D721Med (cell line): ENCODE measurements at regions not wholly inside any gene's neighbourhood (a gene's known extent, or its start where the extent isn't known, plus 50 kb on each side); places are given as distances from the start of the nearest gene placed in this dataset.

Experiments
- DNase-seq: peaks from one replicate; pipeline ENCODE4 v3.0.0; 2011; ENCODE audit warnings: low spot score; ENCODE audit not compliant: insufficient read length
- FAIRE-seq: peaks from 2 replicates; lab custom pipeline; 2011; peaks lifted over from hg19 to GRCh38; lab: Jason Lieb, UNC
- CTCF ChIP-seq: IDR thresholded peaks from 2 replicates; pipeline ENCODE4 v1.5.1; 2012; ENCODE audit warnings: mild to moderate bottlenecking, control low read depth; ENCODE audit not compliant: insufficient read depth; ENCODE audit errors: missing control alignments

- FAIRE-seq (no peak), DNase-seq (no peak)
- TF ChIP-seq CTCF: no peak
Measured at GRCh38 chr11:8777907-8778767, 95.5 kb downstream of the RPL27A start.

- no peak for TF ChIP-seq CTCF
- DNase-seq: no peak
- FAIRE-seq: no peak
Measured at GRCh38 chr11:8779107-8779506, 96.5 kb downstream of the RPL27A start.

- no peak for FAIRE-seq
- DNase-seq: no peak
- TF ChIP-seq CTCF: no peak
Measured at GRCh38 chr11:8779732-8780131, 97.1 kb downstream of the RPL27A start.

GRCh38 chr11:8784954-8785353 is 102.4 kb downstream of the RPL27A start:
- no peak for TF ChIP-seq CTCF
- DNase-seq (no peak), FAIRE-seq (no peak)

- FAIRE-seq: no peak
- TF ChIP-seq CTCF: no peak
- no peak for DNase-seq
Measured at GRCh38 chr11:8785457-8785856, 102.9 kb downstream of the RPL27A start.

GRCh38 chr11:8785998-8786397 is 103.4 kb downstream of the RPL27A start:
- DNase-seq (no peak), FAIRE-seq (no peak)
- no peak for TF ChIP-seq CTCF

GRCh38 chr11:8786933-8787332 is 104.3 kb downstream of the RPL27A start:
- TF ChIP-seq CTCF: no peak
- no peak for FAIRE-seq
- DNase-seq: no peak
